Psoas muscle (tissue), 7 donors: ENCODE measurements at regions not wholly inside any gene's neighbourhood (a gene's known extent, or its start where the extent isn't known, plus 50 kb on each side); places are given as distances from the start of the nearest gene placed in this dataset.

Experiments used
- ATAC-seq, 4 donors: fragments of 200-7000 bp; cut with Tn5 transposase; one replicate each; pipeline ENCODE4 v1.9.1; 2020; ENCODE audit warnings: moderate library complexity in 3 of 4, mild to moderate bottlenecking in 2 of 4
- DNase-seq, 2 donors: peaks; one replicate each; pipeline ENCODE4 v3.0.0-alpha.2; 2020
- H3K27ac ChIP-seq: fragments of 200-600 bp; one replicate; pipeline ENCODE4 v1.8.0; 2022
- H3K27me3 ChIP-seq, 3 donors: fragments of 200-600 bp in 1 of 3; one replicate each; pipeline versions ENCODE4 v1.6.1 to v1.8.0; 2013 to 2022; ENCODE audit warnings: low read length in 2 of 3, mild to moderate bottlenecking in 2 of 3, moderate library complexity in 1 of 3; ENCODE audit not compliant: insufficient read depth in 3 of 3
- H3K36me3 ChIP-seq, 2 donors: fragments of 200-600 bp in 1 of 2; one replicate each; pipeline versions ENCODE4 v1.6.1 to v1.8.0; 2013 to 2022; ENCODE audit warnings: low read depth in 1 of 2, mild to moderate bottlenecking in 1 of 2, moderate library complexity in 1 of 2; ENCODE audit not compliant: insufficient read depth in 1 of 2
- H3K4me1 ChIP-seq: fragments of 200-600 bp; one replicate; pipeline ENCODE4 v1.8.0; 2022
- H3K4me3 ChIP-seq: fragments of 200-600 bp; one replicate; pipeline ENCODE4 v1.8.0; 2022; ENCODE audit warnings: mild to moderate bottlenecking
- H3K9me3 ChIP-seq: fragments of 200-600 bp; one replicate; pipeline ENCODE4 v1.8.0; 2022
- WGBS, 3 donors: extraction: QIAGEN DNeasy Blood & Tissue Kit; methylation state at CpG; one replicate each; pipeline versions ENCODE4 v1.1.6 to v1.1.7; 2013; 5-methylcytosine and 5-hydroxymethylcytosine counted together
- intact Hi-C, 2 donors: fragments of 100-400 bp; cut with DNase I; formaldehyde crosslinking; loops; one replicate each; pipeline versions ENCODE4 v1.11.0 to v1.14.2; 2022
- TF ChIP-seq, protein P1 (sequence below): fragments of 200-600 bp; IDR thresholded peaks from one replicate; pipeline ENCODE4 v1.8.0; 2022; ENCODE audit warnings: antibody characterized with exemption
- donor health status: healthy with polysubstance abuse.
- donor health status: DM: no; HTN: no; CAD: no; lungs with moderate emphysema.
- donor health status: Bipolar disorder and iron deficiency.
- donor health status: healthy.
- donor health status: DM: yes; HTN: yes; CAD: no.
- donor health status: DM: no; HTN: no; CAD: no.
- donor health status: DM: yes; HTN: yes; CAD: no.

DNA sequence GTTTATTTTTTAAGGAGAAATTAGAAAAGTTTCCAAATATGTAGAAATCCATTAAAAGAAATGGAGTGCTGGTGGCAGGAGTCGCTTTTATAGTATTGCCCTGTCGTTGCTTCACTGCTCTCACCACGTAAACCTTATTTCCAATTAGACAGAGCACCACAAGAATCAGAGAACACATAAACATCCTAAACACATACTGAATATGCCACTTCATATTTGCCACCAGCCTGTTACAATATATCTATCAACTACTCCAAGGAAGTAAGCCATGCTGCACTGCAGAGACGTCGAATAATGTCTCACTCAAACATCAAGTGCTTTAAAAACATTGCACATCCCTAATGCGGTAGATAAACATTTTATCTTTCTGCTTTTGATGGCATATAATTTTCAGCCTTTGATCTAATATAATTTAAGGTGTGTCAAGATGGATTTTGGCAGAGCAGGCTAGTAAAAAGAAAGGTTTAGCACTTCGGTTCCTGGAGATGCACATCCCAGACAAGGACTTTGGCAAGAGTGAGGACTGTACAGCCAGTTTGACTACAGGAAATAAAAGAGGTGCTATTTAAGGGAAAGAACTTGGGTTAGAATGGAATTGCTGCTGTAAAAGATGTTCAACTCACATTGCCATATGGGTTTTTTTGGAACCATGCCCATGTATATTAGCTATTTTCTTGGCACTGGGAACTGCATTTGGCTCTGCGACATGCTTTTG, 932.3 kb downstream of the EFNB2 start:
- intact Hi-C loops, result no loop called here
- Histone ChIP-seq H3K4me3 (no peak overlapping the region), H3K27me3 (no peaks in the 10 kb centered on the region), H3K36me3 (no peaks in the 10 kb centered on the region), H3K27ac (no peak overlapping the region), H3K9me3 (no peaks in the 10 kb centered on the region), H3K4me1 (no peaks in the 10 kb centered on the region)
- DNase-seq (no peak), ATAC-seq (no peak)
- TF ChIP-seq, protein P1, sequence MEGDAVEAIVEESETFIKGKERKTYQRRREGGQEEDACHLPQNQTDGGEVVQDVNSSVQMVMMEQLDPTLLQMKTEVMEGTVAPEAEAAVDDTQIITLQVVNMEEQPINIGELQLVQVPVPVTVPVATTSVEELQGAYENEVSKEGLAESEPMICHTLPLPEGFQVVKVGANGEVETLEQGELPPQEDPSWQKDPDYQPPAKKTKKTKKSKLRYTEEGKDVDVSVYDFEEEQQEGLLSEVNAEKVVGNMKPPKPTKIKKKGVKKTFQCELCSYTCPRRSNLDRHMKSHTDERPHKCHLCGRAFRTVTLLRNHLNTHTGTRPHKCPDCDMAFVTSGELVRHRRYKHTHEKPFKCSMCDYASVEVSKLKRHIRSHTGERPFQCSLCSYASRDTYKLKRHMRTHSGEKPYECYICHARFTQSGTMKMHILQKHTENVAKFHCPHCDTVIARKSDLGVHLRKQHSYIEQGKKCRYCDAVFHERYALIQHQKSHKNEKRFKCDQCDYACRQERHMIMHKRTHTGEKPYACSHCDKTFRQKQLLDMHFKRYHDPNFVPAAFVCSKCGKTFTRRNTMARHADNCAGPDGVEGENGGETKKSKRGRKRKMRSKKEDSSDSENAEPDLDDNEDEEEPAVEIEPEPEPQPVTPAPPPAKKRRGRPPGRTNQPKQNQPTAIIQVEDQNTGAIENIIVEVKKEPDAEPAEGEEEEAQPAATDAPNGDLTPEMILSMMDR, result no peak
- WGBS, 3 donors, result 66 to 76% (median 70%) methylated on average over 8 of the region's 8 CpGs

DNA sequence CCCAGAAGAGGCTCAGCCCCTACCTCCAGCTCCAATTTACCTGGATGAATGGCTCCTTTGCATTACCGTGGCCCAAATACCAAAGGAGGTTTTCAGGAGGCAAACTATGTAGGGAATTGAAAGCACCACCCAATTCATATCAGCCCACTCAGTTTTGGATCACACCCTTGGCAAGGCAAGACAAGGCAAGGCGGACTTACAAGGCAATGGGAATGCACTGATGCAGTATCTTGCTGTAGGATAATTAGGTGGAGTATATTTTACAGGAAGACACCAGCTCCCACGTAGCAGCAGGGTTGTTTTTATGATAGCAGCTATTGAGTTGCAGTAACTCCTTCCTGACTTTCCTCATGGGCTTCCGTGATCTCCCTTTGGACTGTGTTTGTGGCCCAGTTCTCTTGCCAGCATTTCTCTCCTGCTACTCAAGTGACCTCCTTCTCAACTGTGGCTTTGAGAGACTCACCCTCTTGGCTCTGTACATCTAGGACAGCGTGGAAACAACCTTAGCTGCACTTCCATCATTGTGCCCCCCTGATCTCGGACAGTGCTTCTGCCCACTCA, 935.9 kb downstream of the EFNB2 start:
- no peaks in the 10 kb centered on the region for H3K36me3 ChIP-seq
- DNase-seq (no peak), ATAC-seq (no peak)
- no peak overlapping the region for H3K27ac ChIP-seq
- no peak overlapping the region for H3K4me3 ChIP-seq
- WGBS, 3 donors, result 65 to 70% (median 65%) methylated on average over 6 of the region's 6 CpGs
- no peaks in the 10 kb centered on the region for H3K4me1 ChIP-seq
- no peaks in the 10 kb centered on the region for H3K27me3 ChIP-seq
- intact Hi-C loops, result no loop called here
- TF ChIP-seq, protein P1, result no peak
- no peaks in the 10 kb centered on the region for H3K9me3 ChIP-seq

DNA sequence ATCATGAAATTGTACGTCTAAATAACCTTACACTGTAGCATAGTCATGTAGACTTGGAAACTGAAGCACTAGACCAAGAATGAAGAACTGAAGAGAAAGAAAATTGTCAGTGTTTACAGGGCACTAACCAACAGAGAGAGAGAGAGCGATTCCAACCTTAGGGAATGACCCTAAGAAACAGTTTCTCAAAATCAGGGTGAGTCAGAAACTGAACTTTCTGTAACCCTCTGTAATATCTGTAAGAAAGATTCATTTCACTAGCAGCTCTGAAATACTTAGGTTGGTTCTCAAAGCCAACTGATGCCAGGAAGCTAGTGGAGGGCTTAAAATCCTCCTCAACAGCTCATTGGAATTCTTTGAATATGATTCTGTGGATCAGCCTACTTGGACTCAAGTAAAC, 936.9 kb downstream of the EFNB2 start:
- intact Hi-C loops, result no loop called here
- WGBS, 3 donors, result 74 to 84% (median 74%) methylated on average over 2 of the region's 2 CpGs
- TF ChIP-seq, protein P1, result no peak

DNA sequence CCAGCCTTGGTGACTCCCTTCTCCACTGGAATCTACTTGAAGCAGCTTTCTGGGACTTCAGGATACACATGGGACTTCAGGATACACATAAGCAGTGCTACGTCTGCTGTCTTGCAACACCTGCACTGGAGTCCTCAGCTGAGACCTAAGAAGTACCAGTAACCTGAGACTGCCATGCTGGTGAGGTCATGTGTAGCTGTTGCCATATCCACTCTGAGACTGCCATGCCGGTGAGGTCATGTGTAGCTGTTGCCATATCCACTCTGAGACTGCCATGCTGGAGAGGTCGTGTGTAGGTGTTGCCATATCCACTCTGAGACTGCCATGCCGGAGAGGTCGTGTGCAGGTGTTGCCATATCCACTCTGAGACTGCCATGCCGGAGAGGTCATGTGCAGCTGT, 937.9 kb downstream of the EFNB2 start:
- TF ChIP-seq, protein P1, result no peak
- Histone ChIP-seq H3K27me3 (no peaks in the 10 kb centered on the region), H3K27ac (no peak overlapping the region), H3K36me3 (no peaks in the 10 kb centered on the region), H3K4me1 (no peaks in the 10 kb centered on the region), H3K4me3 (no peak overlapping the region), H3K9me3 (no peaks in the 10 kb centered on the region)
- WGBS, 3 donors, result 71 to 87% (median 81%) methylated on average over 6 of the region's 6 CpGs
- DNase-seq, result no peak
- ATAC-seq, result no peak
- intact Hi-C loops, result no loop called here

More for the DNA sequence above, 936.9 kb downstream of the EFNB2 start:
- Histone ChIP-seq H3K27me3 (no peaks in the 10 kb centered on the region), H3K36me3 (no peaks in the 10 kb centered on the region), H3K27ac (no peak overlapping the region), H3K4me1 (no peaks in the 10 kb centered on the region), H3K4me3 (no peak overlapping the region), H3K9me3 (no peaks in the 10 kb centered on the region)
- ATAC-seq, result no peak
- no peak for DNase-seq

DNA sequence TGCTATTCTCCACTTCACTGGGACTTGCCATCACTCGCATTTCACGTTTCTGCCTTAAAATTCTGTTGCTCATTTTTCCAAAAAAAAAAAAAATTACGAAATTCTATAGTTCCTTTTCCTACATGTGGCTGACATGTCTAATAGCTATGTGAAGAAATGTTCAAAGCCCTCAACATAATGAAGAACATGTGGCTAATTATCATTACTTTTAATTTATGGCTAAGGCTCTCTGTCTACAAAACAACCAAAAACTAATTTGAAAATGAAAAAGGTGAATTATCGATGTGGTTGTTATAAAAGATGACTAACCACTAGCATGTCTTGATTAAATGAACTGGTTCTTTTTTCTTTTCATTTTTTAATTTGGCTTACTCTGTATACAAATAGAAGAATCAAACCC, 940.0 kb downstream of the EFNB2 start:
- H3K9me3 ChIP-seq, result no peaks in the 10 kb centered on the region
- ATAC-seq (no peak), DNase-seq (no peak)
- intact Hi-C loops, result no loop called here
- 78 to 88% (median 87%) methylated on average over 4 of the region's 4 CpGs for WGBS, 3 donors
- no peaks in the 10 kb centered on the region for H3K36me3 ChIP-seq
- H3K4me1 ChIP-seq, result no peaks in the 10 kb centered on the region
- H3K4me3 ChIP-seq, result no peak overlapping the region
- no peak overlapping the region for H3K27ac ChIP-seq
- TF ChIP-seq, protein P1, result no peak
- H3K27me3 ChIP-seq, result no peaks in the 10 kb centered on the region
